Activated T-cell treated with anti-CD3 and anti-CD28 coated beads for 1 hour (primary cell): ENCODE measurements at regions not wholly inside any gene's neighbourhood (a gene's known extent, or its start where the extent isn't known, plus 50 kb on each side); places are given as distances from the start of the nearest gene placed in this dataset.
"Not testable (repeated sequence)": the region's sequence is repeated elsewhere in the genome, so short reads cannot be mapped to it uniquely, and the experiment has no call there.

Experiments
- DNase-seq: peaks from one replicate; pipeline ENCODE4 v3.0.0-alpha.2; 2020; ENCODE audit warnings: low read depth

DNA sequence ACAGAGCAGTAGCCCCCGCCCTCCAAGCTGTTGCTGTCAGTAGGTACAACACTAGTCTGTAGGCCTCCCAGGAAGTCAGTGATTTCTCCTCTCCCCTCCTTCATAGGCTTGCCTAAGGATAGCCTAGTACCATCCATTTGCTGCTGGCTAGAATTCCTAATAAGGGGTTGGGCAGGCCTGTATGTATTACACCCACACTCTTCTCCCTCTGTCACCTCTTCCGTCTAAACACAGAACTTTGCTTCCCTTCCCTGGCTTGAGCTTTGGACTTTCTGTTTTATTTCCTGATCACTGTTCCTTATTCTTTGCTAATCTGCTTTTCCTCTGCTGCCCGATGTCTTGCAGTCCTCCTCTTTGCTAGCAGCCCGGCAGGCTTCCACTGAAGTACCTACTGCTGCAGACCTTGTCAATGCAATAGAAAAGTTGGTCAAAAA is 93.4 kb upstream of the UMPS start:
- DNase-seq, result no peak

DNA sequence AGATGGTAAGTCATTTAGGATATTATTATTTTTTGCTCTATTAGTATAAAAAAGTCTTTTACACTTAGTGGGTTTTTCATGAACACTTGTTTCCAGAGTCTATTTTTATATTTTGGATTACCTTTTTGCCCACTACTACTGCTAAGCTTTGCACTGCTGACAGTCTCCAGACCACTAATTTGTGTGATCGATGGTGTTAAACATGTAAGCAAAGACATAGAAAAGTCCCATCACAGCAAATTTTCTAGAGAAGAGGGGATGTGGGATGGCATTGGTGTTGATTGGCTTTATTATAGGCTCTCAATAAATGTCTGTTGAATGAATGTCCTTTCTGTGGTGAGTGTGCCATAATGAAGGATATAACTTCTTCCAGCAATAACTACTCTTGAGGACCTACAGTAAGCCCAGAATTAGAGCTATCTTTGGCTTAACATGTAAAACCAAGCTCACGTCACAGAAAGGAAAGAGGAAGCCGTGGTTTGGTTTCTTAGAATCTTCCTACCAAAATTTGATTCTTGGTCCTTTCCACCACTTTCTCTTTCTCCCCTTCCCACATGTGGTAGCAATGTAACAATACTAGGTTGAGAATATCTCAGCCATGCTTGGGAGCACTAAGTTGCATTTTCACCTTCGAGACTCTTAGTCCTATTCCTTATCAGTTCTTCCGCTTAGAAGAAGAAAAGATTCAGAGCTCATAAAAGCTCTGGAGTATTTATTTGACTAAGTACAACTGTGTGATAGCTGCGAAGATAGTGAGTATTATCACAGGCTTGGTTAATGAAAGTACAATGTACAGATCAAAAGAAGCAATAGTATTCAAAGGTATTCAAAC is 90.6 kb upstream of the UMPS start:
- no peak for DNase-seq

DNA sequence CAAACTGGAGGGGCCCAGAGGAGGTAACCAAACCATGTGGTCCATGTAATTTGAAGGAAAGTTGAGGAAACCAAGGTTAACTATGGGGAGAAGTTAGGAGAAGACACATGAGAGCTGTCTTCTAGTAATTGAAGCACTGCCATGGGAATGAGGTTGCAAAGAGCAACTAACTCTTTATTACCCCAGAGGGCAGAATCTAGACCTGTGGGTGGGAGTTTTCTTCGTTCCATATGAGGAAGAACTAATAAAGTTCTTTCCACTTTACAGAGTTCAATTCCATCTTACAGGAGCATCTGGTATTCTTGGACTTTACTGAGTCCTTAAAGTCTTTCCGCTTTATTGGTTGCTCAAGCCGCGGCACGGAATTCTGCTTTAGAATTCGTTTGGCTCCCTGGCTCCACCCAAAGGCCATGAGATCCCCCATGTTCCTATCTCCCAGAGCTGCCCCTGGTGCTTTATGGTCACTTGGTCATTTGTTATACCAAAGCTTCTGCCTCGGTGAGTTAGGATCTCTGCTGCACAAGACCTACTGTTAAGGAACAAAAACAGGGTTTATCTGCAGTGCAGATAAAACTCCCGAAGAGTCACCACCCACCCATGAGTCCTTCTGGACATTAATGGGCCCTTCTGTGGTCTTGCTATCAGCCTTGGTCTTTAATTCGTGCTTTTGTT is 89.5 kb upstream of the UMPS start:
- no peak for DNase-seq

DNA sequence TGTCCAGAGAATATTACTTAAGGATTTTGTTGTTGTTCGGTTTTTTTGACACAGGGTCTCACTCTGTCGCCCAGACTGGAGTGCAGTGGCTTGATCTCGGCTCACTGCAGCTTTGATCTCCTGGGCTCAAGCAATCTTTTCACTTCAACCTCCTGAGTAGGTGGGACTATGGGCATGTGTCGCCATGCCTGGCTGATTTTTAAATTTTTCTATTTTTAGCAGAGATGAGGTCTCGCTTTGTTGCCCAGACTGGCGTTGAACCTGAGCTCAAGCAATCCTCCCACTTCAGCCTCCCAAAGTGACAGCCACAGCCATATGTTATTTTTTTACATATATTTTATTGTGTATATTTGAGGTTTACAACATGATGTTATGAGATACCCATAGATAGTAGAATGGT is 86.8 kb upstream of the UMPS start:
- DNase-seq, result no peak

DNA sequence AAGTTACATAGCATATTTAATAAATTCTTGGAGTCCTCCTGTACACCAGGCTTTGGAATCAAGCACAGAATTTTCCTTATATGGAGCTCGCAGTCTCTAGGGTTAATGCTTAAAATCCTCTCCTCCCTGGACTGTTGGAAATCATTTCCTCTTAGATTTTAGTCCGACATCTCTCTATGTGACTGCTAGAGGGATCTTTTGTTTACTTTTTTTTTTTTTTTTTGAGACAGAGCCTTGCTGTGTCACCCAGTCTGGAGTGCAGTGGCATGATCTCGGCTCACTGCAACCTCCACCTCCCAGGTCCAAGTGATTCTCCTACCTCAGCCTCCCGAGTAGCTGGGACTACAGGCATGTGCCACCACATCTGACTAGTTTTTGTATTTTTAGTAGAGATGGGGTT is 84.1 kb upstream of the UMPS start:
- DNase-seq, result not testable (repeated sequence)

DNA sequence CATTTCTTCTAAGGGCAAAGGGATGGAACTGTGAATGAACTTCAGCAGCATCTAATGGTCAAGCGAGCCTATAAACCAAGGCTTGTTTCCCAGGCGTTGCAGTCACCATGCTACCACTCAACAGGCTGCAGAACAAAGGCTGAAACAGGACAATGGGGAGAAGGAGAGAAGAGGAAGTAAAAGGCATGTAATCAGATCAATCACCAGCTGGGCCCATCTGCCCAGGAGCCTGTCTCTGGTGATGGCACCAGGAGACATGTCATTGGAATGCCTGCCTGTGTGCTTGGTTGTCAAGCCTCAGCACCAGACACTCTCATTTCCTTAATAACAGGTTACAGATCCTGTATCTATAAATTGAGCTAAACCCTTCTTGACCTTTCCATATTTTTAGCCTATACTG is 81.7 kb upstream of the UMPS start:
- DNase-seq, result no peak

DNA sequence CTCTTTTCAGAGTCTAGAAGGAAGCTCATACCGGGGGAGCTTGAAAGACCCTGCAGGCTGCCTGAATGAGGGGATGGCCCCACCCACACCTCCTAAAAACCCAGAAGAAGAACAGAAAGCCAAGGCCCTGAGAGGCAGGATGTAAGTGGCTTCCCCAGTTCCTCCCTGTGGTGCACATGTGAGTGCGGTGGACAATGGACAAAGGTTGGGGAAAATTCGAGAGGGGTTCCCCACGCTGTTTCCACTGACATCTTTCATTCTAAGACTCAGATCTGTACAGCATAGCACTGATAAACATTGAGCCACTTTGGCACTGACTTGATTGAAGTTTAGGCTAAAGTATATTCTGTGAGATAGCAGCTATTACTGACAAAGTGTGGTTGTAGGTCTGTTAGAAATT is 79.5 kb upstream of the UMPS start:
- DNase-seq, result no peak

DNA sequence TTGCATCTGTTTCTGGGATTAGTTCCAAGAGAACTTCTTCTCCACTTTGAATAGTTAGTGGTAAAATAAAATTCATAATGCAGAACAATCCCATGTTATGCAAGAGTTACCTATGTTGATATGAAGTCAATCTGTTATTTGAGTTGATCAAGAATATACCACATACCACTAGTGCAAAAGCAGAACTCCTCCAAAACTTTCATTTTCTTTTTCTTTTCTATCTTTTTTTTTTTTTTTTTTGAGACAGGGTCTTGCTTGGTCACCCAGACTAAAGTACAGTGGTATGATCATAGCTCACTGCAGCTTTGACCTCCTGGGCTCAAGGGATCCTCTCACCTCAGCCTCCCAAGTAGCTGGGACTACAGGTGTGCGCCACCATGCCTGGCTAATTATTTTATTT is 78.8 kb upstream of the UMPS start:
- not testable (repeated sequence) for DNase-seq

DNA sequence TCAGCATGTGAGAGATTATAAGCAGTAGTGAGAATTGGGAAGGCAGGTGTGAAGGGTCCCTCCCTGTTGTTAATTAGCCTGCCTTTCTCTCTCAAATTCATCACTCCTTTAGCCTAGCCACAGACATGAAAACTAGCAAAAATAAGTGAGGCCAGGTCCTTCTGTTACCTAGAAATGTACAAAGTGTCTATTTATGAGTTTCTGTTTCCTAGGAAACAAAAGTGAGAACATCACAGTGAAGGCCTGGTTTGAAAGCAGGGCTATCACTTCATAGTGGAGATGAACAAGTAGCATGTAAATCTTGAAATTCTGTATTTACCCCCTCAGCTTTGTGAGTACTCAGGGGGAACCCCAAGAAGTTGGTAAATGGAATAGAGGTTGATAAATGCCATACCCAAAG is 78.2 kb upstream of the UMPS start:
- no peak for DNase-seq

DNA sequence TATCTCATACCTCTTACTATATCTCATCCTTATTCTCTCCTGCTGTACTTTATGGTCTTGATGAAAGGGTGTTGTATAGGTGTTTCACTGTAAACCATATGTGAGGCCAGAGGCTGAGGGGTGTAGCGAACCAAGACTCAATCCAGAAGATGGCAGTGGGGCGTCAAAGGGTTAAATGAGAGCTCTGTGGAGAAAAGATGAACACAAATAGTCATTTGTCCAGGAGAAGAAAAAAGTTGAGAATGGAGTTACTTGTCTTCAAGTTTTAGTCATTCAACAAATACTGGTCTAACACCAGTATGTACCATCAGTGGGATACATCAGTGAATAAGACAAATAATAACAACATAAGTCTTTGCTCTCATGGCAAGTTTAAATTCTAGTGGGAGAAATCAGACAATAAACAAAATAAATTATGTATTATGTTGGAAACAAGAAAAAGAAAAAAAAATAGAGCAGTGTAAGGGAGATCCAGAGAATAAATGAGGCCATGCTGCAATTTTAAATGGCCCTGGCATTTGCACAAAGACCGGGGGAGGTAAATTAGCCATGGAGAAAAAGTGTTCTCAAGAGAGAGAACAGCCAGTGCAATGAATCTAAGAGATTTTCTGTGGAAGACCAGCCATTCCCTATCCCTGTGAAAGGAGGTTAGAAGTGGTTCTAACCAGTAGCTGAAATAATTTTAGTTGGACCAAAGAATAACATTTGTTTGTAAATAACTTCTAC is 77.0 kb upstream of the UMPS start:
- no peak for DNase-seq

DNA sequence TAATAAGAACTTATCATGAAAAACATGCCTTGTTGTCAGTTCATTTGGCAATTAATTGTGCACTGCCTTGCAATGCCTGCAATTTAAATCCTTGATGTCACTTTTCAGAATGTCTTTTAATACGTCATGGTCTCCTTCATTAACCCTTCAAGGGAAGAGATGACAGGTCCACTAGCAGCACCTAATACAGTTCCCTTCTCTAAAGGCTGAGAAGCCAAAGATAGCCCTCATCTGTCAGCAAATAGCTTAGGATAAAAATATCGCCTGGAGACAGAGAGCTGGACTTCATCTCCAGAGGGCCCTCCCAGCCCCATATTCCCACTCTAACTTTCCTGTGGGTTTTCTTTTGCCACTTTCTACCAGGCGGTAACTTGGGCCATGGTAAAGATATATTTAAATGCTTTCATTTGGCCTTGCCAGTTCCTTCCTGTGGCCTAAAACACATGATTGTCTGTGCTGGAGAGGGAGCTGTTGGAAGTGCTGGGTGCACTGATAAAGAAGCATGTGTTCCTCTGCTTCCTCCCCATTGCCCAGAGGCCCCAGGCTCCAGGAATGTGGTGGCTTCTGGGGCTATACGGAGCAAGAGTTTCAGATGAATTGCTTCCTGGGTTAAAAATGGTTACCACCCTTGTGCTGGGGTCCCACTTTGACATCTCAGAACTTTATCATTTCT is 76.3 kb upstream of the UMPS start:
- DNase-seq, result no peak

DNA sequence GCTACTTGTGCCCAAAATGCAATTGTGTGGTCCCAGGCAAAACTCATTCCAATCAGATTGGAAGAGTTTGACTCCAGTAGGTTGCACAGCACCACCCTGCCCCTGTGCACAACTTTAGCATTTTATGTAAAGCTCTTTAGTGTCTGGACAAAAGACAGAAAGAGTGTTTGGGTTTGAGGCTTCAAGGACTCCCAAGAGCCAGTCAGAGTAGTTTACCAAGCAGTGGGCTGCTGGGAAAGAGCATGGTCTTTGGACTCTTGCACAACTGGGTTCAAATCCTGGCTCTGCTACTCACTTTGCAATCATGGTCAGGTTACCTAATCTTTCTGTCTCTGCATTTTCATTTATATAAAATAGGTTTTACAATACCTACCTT is 75.8 kb upstream of the UMPS start:
- DNase-seq, result no peak

DNA sequence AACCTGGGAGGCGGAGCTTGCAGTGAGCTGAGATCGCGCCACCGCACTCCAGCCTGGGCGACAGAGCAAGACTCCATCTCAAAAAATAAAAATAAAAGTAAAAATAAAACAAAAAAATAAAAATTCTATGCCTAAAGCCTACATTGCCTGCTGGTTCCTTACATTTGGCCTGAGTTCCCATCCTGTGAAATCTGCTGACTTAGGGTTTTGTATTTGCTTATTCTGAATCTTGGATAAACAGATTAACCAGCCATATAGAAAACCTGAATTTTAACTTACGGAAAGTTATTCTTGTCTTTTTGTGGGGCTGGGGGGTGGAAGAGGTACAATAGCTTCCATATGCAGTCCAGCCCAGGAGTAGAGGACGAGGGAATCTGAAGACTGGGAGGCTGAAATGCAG is 73.7 kb upstream of the UMPS start:
- DNase-seq, result no peak

DNA sequence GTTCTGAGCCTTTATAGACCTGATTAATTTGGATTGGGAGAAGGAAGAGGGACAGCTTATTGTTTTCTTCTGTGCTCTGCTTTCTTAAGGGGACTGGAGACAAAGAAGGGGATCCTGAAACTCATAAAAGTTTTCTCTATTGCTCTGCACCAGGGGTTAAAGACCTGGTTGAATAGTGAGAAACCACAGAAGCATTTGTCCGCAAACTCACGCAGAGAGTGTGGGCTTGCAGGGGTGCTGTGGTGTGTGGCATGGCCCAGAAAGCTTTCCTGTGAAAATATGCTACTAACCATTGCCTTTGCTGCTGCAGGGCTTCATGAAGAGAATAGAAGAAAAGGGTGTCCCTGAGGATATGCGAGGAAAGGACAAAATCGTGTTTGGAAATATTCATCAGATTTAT is 73.1 kb upstream of the UMPS start:
- DNase-seq, result no peak

DNA sequence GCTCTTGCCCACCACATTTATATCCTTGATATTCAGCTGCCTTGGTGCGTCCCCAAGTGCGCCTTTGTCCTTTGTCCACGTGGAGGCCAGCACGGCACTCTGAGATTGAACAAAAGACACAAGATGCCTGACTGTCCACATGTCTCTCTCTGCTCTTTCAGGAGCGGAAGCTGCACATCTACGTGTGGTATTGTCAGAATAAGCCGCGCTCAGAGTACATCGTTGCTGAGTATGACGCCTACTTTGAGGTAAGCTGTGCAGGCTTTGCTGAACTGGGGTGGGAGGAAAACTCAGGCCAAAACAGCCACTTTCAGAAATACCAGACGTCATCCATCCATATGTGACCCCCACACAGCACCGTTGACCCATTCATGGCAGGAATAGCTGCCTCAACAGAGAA is 72.0 kb upstream of the UMPS start:
- no peak for DNase-seq

DNA sequence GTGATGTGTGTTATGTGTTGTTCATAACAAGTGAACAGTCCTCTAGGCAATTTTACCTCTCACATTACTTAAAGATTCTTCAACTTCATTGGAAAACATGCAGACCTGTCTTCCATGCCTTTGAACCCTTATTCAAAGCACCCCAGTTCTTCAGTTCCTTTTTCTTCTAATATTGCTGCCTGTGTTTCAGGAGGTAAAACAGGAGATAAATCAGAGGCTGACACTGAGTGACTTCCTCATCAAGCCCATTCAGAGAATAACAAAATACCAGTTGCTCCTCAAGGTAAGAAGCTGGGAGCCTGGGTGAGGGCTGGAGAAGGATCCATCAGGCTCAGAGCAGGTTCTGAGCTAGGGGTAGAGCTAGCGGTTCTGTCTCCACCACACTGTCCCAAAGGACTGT is 71.1 kb upstream of the UMPS start:
- DNase-seq, result no peak

DNA sequence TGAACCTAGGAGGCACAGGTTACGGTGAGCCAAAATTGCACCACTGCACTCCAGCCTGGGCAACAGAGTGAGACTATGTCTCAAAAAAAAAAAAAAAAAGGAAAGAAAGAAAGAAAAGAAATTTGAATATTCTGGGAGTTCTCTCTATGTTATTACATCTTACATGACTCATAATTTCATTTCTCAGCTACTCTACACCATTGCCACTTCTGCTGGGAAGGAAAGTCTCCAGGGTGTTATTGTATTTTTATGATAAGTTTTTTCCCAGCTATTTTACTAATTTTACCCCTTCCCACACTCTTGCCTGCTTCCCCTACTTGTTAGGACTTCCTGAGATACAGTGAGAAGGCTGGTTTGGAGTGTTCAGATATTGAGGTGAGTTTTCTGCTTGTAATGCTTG is 69.7 kb upstream of the UMPS start:
- no peak for DNase-seq

DNA sequence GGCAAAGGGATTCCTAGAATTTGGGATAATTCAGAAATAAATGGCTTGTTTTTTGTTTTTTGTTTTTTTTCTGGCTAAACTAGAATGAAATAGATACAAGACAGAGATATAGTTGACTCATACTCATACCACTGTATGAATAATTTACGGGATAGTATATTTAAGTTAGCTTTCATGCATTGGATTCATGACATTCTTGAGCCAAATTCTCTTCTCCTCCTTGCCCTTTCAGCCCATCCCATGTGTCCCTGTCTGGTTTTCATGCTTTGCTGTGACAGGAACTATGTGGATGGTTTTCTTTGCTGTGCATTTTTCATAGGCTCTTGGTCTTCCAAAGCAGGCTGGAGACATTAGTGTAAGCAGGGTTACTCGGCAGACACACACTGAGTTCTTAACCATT is 66.6 kb upstream of the UMPS start:
- DNase-seq, result no peak

DNA sequence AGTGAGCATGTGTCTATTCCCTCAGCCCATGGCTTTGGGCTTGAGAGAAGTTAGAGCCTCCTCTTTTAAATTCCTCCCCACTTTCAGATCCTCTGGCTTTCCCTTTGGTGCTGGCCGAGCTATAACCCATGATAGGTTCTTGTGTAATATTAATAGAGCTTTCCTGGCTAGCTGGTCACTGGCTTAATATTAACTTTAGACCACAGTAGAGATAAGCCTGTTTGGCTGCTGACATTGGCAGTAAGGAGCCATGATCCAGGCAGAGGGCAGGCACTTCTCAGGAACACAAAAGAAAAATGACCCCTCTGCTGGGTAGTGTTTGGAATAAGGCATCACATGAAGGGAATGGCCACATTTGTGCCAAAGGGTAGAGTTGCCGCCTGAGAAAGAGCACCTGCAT is 65.4 kb upstream of the UMPS start:
- DNase-seq, result no peak

DNA sequence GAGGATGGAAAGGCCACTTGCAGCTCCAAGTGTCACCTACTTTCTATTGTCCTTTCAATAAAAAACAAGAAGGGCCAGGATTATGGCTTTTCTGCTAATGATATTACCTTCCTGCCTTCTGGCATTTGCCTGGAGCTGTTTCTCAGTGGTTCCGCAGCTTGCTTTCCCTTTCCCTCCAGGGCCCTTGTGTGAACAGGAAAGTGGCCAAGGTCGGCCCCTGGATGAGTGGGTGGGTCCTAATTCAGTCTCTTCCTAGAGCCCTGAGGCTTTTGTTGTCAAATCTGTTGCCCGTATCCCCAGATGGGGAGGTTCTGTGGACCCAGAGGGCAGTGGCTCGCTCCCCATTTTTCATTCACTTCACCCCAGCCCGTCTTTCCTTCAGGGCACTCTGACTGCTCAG is 64.2 kb upstream of the UMPS start:
- DNase-seq, result no peak

DNA sequence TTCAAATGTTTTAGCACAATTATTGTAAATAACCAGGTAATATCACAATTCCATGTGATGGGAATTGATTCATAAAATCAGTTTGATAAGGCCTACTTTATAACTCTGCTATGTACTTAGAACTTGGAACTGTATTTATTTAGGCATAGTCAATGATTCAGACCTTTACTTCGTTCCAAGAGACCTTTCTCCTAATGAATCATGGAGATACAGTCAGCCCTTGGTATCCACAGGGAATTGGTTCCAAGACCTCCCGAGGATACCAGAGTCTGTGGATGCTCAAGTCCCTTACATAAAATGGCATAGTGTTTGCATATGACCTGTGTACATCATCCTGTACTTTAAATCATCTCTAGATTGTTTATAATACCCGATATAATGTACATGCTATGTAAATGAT is 60.8 kb upstream of the UMPS start:
- DNase-seq, result no peak

DNA sequence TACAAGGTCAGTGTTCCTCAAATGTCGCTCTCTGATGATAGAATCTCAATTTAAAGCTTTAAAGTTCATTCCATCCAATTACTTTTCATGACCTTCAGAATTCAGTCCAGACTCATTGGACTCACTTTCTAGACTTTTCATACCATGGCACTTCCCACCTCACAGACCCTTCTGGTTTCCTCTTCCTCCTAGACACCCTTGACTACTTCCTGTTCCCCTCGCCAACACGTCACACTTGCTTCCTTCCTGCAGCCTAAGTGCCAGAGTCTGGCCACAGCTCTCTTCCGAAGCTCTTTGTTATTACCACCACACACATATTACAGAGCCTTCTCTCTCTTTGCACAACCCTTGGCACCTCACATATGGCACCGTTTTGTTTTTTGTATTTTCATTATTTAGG is 59.1 kb upstream of the UMPS start:
- DNase-seq, result no peak

DNA sequence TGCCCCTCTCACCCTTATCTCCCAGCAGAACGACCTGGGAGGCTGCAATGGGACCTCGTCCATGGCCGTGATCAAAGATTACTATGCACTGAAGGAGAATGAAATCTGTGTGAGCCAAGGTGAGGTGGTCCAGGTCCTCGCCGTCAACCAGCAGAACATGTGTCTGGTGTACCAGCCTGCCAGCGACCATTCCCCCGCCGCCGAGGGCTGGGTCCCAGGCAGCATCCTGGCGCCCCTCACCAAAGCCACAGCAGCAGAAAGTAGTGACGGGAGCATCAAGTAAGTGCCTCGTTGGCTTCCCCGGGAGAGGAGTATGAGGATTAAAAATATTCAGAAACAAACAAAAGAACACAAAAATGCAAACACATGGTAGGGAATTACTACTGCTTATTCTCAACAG is 55.9 kb upstream of the UMPS start:
- no peak for DNase-seq
